RWPE2 (cell line): ENCODE measurements at regions not wholly inside any gene's neighbourhood (a gene's known extent, or its start where the extent isn't known, plus 50 kb on each side); places are given as distances from the start of the nearest gene placed in this dataset.
"Not testable (repeated sequence)": the region's sequence is repeated elsewhere in the genome, so short reads cannot be mapped to it uniquely, and the experiment has no call there.

Experiments
- ATAC-seq: fragments of 200-7000 bp; cut with Tn5 transposase; 3 replicates; pipeline ENCODE4 v1.9.1; 2021; ENCODE audit warnings: low read depth
- DNase-seq: peaks from one replicate; pipeline ENCODE4 v3.0.0-alpha.2; 2020; ENCODE audit warnings: low spot score
- H3K27ac ChIP-seq: fragments of 450-650 bp; 2 replicates; pipeline ENCODE4 v1.5.1; 2017; ENCODE audit warnings: mild to moderate bottlenecking; ENCODE audit not compliant: poor library complexity, severe bottlenecking
- H3K27me3 ChIP-seq: fragments of 250-450 bp; sonication (Bioruptor Pico); 2 replicates; pipeline ENCODE4 v1.5.1; 2021; ENCODE audit warnings: mild to moderate bottlenecking, moderate library complexity; ENCODE audit not compliant: insufficient read depth, poor library complexity, severe bottlenecking
- H3K36me3 ChIP-seq: fragments of 250-450 bp; sonication (Bioruptor Pico); 2 replicates; pipeline ENCODE4 v1.5.1; 2020; ENCODE audit warnings: low read depth, mild to moderate bottlenecking, moderate library complexity
- H3K4me1 ChIP-seq: fragments of 250-450 bp; sonication (Bioruptor Pico); 2 replicates; pipeline ENCODE4 v1.5.1; 2021; ENCODE audit warnings: mild to moderate bottlenecking, moderate library complexity; ENCODE audit not compliant: insufficient read depth, poor library complexity, severe bottlenecking
- H3K4me3 ChIP-seq: fragments of 250-450 bp; sonication (Bioruptor Pico); 2 replicates; pipeline ENCODE4 v1.5.1; 2021; ENCODE audit warnings: mild to moderate bottlenecking, moderate library complexity; ENCODE audit not compliant: severe bottlenecking
- H3K9me3 ChIP-seq: fragments of 250-450 bp; sonication (Bioruptor Pico); 2 replicates; pipeline ENCODE4 v1.5.1; 2021; ENCODE audit warnings: mild to moderate bottlenecking, moderate library complexity; ENCODE audit not compliant: severe bottlenecking
- CTCF ChIP-seq: fragments of 450-650 bp; IDR thresholded peaks from one replicate; pipeline ENCODE4 v1.5.1; 2017; ENCODE audit warnings: mild to moderate bottlenecking, moderate library complexity; ENCODE audit not compliant: poor library complexity, severe bottlenecking

GRCh38 chr5:17064241-17064640 is 128.2 kb upstream of the MYO10 start:
- DNase-seq (no peak), ATAC-seq (no peak)
- Histone ChIP-seq H3K27me3 (no peaks in the 10 kb centered on the region), H3K27ac (no peak overlapping the region), H3K4me3 (no peak overlapping the region), H3K36me3 (no peaks in the 10 kb centered on the region), H3K9me3 (no peaks in the 10 kb centered on the region), H3K4me1 (no peaks in the 10 kb centered on the region)
- no peak for TF ChIP-seq CTCF

- no peak overlapping the region for H3K27ac ChIP-seq
- H3K4me1 ChIP-seq: peaks cover 7% of the 10 kb centered on the region
- H3K9me3 ChIP-seq: no peaks in the 10 kb centered on the region
- H3K4me3 ChIP-seq: no peak overlapping the region
- H3K27me3 ChIP-seq: no peaks in the 10 kb centered on the region
- no peak for DNase-seq
- no peaks in the 10 kb centered on the region for H3K36me3 ChIP-seq
- no peak for TF ChIP-seq CTCF
- no peak for ATAC-seq
These were observed 129.4 kb upstream of the MYO10 start for GRCh38 chr5:17065458-17065857.

- DNase-seq, H3K4me3 ChIP-seq, H3K36me3 ChIP-seq, H3K4me1 ChIP-seq, ATAC-seq, H3K27ac ChIP-seq, H3K27me3 ChIP-seq, H3K9me3 ChIP-seq: not testable (repeated sequence)
These were observed 129.9 kb upstream of the MYO10 start for GRCh38 chr5:17066026-17066425.

GRCh38 chr5:17067657-17068392 is 131.7 kb upstream of the MYO10 start:
- no peaks in the 10 kb centered on the region for H3K27me3 ChIP-seq
- H3K4me1 ChIP-seq: peaks cover 9% of the 10 kb centered on the region
- no peak overlapping the region for H3K27ac ChIP-seq
- no peak for TF ChIP-seq CTCF
- H3K36me3 ChIP-seq: no peaks in the 10 kb centered on the region
- no peak overlapping the region for H3K4me3 ChIP-seq
- no peak for ATAC-seq
- no peaks in the 10 kb centered on the region for H3K9me3 ChIP-seq
- DNase-seq: no peak

GRCh38 chr5:17069995-17070511 is 134.0 kb upstream of the MYO10 start:
- no peak overlapping the region for H3K4me3 ChIP-seq
- TF ChIP-seq CTCF: no peak
- no peak for DNase-seq

More at GRCh38 chr5:17069995-17070511, 134.0 kb upstream of the MYO10 start:
- Histone ChIP-seq H3K36me3 (no peaks in the 10 kb centered on the region), H3K27me3 (no peaks in the 10 kb centered on the region), H3K27ac (no peak overlapping the region), H3K9me3 (no peaks in the 10 kb centered on the region), H3K4me1 (peaks cover 9% of the 10 kb centered on the region)
- ATAC-seq: peak; percentile 91
